ENCODE measurements at regions not wholly inside any gene's neighbourhood (a gene's known extent, or its start where the extent isn't known, plus 50 kb on each side); places are given as distances from the start of the nearest gene placed in this dataset.

GRCh38 chr6:67818322-67818721, 816.8 kb upstream of the ADGRB3 start:
- POLR2A ChIA-PET (ENCODE audit: partially characterized antibody), result no interaction called here
- no peak overlapping the region for H3K4ac ChIP-seq (replicated peaks; ENCODE audit: insufficient read length, low read depth, low read length)
- TF ChIP-seq CHD7 (IDR thresholded peaks at IDR 0.05; ENCODE audit: insufficient replicate concordance, low read length), result no peak

More at GRCh38 chr6:67818322-67818721, 816.8 kb upstream of the ADGRB3 start:
- Histone ChIP-seq H3K9me3 (ENCODE audit: insufficient read depth in 2 of 2, low read depth in 1 of 2, low read length in 1 of 2) (peaks cover 5% of the 10 kb centered on the region in 2 experiments; a peak in 1 of 4 replicates), H2BK5ac (ENCODE audit: low read depth, low read length) (no peak overlapping the region), H3K56ac (replicated peaks; ENCODE audit: insufficient read length, low read depth, low read length) (no peak overlapping the region), H3K27ac (ENCODE audit: low read depth, low read length) (no peak overlapping the region), H3K27me3 (replicated peaks in 1 of 4; ENCODE audit: control insufficient read depth in 3 of 4, extremely low read depth in 1 of 4, insufficient read depth in 3 of 4, low read length in 3 of 4) (no peaks in the 10 kb centered on the region), H3K4me2 (ENCODE audit: insufficient read depth in 1 of 2, low read depth in 2 of 2, low read length in 2 of 2) (no peak overlapping the region), H2BK15ac (ENCODE audit: low read length) (no peak overlapping the region), H3K23ac (ENCODE audit: insufficient read length) (no peak overlapping the region), H4K8ac (ENCODE audit: extremely low read depth, insufficient read depth, low read length) (no peak overlapping the region), H3K14ac (ENCODE audit: insufficient read length) (no peak overlapping the region), H3K79me1 (ENCODE audit: low read depth, low read length) (no peaks in the 10 kb centered on the region), H3K23me2 (ENCODE audit: low read depth, low read length) (no peaks in the 10 kb centered on the region), H2AFZ (ENCODE audit: low read length) (0 out of 2 replicates have a peak overlapping the region, but pooled peaks have one; percentile 54), H3K9ac (replicated peaks in 1 of 4; ENCODE audit: extremely low read depth in 1 of 4, low read depth in 3 of 4, low read length in 3 of 4) (no peak overlapping the region), H3K79me2 (ENCODE audit: control insufficient read depth in 1 of 2, insufficient read depth in 2 of 2, low read length in 2 of 2) (no peaks in the 10 kb centered on the region), H3K4me3 (ENCODE audit: extremely low read depth in 1 of 4, insufficient read depth in 2 of 4, low read depth in 3 of 4, low read length in 4 of 4) (no peak overlapping the region), H2BK12ac (ENCODE audit: low read depth, low read length) (no peak overlapping the region), H4K91ac (replicated peaks; ENCODE audit: insufficient read length, low read length) (no peak overlapping the region), H3K36me3 (ENCODE audit: control insufficient read depth in 2 of 4, insufficient read depth in 4 of 4, low read length in 3 of 4) (no peaks in the 10 kb centered on the region; a peak in 2 of 8 replicates), H4K5ac (ENCODE audit: insufficient read length, low read depth, low read length) (no peak overlapping the region), H2BK20ac (ENCODE audit: low read length) (no peak overlapping the region), H3K18ac (ENCODE audit: extremely low read depth, low read length) (no peak overlapping the region), H2AK5ac (ENCODE audit: low read depth, low read length) (no peak overlapping the region), H3K4me1 (replicated peaks in 1 of 4; ENCODE audit: control insufficient read depth in 3 of 4, insufficient read depth in 4 of 4, low read length in 3 of 4) (no peaks in the 10 kb centered on the region), H2BK120ac (replicated peaks; ENCODE audit: low read depth, low read length) (no peak overlapping the region), H4K20me1 (replicated peaks in 1 of 2; ENCODE audit: control insufficient read depth in 1 of 2, insufficient read depth in 2 of 2, low read length in 2 of 2) (no peaks in the 10 kb centered on the region)
- CTCF ChIA-PET (ENCODE audit: partially characterized antibody), result no interaction called here
- 83% methylated on average over 2 of the region's 2 CpGs; no CpG with 5 or more reads in 1 of the 2 experiments for WGBS, 2 experiments (ENCODE audit: extremely low coverage in 1 of 2, insufficient coverage in 1 of 2, insufficient read length in 1 of 2, insufficient replicate concordance in 2 of 2, low coverage in 1 of 2, low lambda C conversion rate in 2 of 2, missing lambda C conversion rate in 1 of 2)
- no peak for FAIRE-seq
- no peak for DNase-seq (ENCODE audit: low read depth in 1 of 2, low spot score in 2 of 2)

All from H1 (cell line).